GM18909 (cell line): ENCODE measurements at regions not wholly inside any gene's neighbourhood (a gene's known extent, or its start where the extent isn't known, plus 50 kb on each side); places are given as distances from the start of the nearest gene placed in this dataset.

Source experiments
- ATAC-seq: cut with Tn5 transposase; IDR thresholded peaks from one replicate; pipeline ENCODE4 v1.9.1; 2021; ENCODE audit warnings: mild to moderate bottlenecking; ENCODE audit not compliant: unreplicated experiment, poor library complexity

DNA sequence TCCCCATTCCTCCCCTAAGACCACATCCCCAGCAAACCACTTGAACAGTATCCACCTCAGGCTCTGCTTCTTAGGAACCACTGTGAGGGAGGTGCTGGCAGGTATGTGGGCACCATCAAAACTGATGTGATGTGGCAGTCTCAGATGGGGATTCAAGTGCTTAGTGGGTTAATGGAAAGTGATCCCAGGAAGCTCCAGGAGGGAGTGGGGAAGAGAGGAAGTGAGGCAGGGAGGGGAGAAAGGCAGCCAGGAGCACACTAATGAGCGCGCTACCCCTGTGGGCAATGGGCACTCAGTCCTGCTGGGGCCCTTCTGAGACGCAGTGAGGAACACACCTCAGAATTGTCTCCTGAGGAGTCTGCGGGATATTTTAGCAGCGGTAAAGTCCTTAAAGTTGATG is 263.1 kb upstream of the MOCS1 start:
- ATAC-seq: no peak

DNA sequence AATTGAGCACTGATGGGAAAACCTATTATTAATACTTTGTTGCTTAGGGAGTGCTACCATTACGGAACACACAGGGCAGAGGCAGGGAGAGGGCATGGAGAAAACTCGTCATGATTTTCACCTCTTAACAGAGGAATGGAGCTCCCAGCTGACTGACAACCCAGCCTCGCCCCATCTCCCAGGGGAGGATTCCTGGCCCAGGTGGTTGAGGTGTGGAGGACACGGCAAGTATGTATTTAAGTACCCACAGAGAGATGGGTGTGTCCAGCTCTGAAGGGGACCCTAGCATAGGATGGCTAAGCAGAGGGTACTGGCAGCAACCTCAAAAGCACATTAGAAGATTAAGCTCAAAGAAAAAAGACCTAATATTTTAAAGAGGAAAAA is 261.9 kb upstream of the MOCS1 start:
- ATAC-seq: no peak

DNA sequence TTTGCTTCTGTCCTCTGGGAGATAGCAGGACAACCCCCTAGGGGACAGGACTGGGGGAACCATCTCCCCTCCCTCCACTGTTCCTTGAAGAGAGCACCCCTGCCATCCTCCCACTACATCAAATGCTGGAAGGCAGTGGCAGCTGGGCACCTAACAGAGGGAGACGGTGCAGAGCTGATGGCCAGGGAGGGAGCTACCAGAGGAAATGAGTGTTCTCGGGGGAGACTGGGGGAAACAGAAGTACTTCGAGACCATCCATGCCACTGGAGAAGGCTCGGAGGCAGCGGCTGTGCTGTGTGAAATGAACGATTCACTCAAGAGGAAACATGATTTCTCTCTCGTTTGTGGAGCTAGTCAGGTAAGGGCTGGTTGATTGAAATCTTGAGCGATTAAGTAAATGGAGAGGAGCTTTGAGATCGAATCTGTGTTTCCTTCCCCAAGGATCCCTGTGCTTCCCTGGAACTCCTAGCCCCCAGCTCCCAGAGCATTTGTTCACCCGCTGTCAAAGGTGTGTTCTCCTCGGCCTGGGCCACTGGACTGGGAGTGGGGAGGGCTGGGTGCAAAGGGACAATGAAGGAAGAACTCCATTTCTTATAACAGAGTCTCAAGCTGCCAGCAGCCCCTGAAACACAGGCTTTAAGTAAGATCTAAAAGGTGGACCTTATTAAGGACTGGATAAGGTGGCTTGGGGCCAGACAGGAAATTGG is 261.3 kb upstream of the MOCS1 start:
- no peak for ATAC-seq

DNA sequence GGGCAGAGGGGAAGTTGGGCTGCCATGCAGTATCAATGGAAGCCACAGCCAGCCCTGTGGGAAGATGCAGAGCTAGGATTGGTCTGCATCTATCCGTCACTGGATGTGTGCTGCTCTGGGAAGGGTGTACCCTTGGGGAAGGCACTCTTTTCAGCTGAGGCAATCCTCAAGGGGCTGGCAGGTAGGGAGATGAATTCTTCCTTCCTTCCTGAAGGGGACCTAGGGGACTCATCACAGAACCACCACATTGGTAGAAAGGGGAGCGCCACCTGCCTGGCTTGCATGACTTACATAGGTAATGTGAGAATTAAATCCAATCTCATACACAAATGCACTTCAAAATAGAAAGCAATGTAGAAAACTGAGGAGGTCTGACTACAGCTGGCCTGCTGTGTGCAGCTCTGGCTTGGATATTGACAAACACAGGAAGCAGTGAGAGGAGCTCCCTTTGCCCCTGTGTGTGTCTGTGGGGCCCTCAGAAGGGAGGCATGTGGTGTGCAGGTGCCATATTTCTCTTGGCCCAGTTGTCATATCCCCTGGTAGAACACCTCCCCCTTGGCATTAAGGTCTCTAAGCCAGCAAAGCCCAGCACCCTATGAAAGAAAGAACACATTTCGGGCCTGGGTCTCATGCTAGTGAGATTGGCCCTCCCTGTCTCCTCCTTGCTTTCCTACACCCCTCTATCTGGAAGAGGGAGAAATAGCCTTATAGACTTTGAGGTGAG is 260.3 kb upstream of the MOCS1 start:
- ATAC-seq: no peak

DNA sequence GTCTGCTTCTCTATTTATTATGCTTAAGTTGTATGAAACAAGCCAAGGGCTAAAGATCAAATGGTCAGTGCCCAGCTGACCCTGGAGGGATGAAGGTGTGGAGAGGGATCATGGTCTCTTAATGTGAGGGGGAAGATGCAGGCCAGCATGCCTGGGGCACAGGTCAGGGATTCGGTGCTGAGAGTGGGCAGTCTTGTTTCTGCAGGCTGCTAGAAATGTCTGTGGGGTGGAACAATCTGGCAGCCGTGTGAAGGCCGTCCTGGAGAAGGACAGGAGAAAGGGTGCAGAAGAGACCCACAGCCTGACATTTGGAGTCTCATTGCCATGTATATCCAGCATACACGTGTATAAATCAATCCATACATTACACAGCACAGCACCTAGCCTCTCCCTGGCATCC is 258.3 kb upstream of the MOCS1 start:
- ATAC-seq: no peak

DNA sequence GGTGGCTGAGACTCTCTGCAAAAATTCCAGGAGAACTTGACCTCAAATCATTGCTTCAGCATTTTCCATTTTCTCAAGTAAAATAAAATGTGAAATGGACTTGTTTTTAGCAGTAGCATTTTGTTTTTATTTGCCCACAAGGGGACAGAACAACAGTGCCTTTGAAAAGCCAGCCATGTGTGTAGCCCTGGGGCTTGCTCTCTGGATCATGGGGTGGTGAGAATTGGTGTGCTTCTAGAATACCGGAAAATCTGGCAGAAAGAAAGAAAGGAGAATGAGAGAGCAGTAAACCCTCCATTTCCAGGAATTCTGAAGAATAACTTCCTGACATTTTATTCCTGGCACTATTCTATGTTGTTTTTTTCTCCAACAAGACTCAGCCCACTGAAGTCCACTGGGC is 254.7 kb upstream of the MOCS1 start:
- no peak for ATAC-seq

DNA sequence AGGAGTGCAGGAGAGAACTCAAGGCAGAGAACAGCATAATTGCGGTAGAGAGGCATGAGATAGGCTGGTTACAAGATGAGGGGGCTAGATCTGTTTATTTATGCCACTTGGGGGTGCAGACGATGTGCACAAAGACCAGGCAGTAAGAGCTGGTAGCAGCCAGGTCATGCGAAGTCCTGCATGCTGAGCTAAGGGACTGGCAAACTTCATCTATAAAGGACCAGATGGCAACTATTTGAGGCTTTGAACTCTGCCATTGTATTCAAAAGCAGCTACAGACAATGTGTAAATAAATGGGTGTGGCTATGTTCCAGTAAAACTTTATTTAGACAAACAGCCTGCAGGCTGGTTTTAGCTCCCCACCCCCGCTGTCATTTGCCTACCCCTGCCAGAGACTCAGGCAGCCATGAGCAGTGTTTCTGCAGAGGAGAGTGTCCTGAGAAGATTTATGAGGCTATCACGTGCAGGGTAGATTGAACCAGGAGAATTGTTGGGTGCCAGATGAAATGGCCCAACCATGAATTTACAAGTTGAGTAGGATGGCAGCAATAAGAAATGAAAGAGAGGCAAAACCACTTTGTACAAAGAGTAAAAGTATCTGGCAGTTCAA is 253.4 kb upstream of the MOCS1 start:
- ATAC-seq: no peak

DNA sequence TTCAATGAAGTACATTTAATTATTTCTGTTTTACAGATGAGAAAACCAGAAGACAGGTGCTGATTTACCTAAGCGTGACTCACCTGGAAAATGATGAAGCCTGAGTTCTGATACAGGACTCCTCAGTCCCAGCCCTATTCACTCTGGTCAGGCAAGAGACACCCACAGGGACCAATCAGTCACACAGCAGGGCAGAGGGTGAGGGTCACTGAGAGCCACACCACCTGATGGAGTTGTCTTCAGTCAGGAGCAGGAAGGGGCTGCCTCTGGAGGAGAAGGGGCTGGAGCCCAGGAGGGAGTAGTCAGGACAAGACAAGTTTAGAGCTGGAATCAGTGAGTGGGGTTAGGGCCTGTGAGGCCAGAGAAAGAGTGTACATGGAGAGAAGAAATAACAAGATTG is 251.2 kb upstream of the MOCS1 start:
- ATAC-seq: no peak

DNA sequence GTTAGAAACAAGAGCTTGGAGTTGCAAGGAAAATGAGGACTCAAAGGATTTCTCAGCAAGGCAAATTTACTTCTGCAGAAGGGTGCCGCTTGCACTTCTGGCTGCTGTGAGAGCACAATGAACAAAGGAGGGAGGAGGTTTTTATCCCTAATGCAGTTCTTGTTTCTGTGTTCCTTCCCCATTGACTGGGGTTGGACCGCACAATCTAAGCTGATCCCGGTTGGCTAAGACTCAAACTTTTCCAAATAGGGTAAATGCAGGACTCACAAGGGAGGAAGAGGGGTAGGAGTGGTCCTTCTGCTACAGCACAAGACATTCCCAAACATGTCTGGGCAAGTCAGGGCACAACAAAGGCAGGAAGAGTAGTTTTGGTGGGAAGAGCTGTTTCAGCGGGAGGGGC is 249.6 kb upstream of the MOCS1 start:
- no peak for ATAC-seq

DNA sequence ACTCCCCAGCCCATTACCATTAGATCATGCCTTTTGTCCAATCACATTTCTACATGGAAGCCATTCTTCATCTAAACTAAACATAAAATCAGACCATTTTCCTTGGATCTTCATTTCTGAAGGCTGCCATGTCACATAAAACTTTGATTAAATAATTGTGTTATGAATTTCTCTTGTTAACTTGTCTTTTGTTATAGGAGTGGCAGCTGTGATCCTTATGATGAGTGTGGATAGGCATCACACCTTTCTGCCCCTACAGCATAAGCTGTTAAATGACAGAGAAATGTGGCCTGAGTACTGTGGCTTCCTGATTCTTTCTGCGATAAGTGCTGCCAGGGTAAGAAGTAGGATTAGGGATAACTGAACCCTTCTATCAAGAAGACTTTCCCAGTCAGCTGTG is 247.1 kb upstream of the MOCS1 start:
- no peak for ATAC-seq

DNA sequence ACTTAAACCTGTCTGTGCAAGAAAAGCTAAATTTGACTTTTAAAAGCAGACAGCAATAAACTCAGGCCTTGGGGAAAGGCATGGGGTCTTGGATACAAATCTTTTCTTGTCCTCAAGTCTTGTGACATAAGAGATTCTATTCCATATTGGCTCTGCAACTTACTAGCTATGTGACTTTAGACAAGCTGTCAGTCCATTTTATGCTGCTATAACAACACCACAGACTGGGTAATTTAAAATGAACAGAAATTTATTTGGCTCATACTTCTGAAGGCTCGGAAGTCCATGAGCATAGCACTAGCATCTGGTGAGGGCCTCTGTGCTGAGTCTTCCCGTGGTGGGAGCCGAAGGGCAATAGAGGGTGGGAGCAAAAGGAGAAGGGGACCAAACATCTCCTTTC is 246.0 kb upstream of the MOCS1 start:
- no peak for ATAC-seq

DNA sequence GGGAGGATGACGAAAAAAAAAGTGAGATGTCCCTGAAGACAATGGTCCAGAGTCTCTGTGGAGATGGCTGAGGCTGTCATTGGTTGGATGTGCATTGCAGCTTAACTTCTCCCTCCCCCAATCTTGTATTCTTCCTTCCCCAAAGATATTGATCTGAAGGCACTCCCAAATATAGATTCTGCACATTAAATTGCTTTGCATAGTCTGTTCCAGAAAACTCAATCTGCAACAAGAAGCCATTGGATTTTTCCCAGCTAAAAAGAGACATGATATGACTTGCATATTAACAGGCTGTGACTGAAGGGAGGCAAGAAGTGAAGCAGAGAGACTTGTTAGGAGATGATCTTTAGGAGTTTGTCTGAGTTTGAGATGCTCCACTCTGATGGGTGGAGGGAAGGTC is 245.2 kb upstream of the MOCS1 start:
- no peak for ATAC-seq

DNA sequence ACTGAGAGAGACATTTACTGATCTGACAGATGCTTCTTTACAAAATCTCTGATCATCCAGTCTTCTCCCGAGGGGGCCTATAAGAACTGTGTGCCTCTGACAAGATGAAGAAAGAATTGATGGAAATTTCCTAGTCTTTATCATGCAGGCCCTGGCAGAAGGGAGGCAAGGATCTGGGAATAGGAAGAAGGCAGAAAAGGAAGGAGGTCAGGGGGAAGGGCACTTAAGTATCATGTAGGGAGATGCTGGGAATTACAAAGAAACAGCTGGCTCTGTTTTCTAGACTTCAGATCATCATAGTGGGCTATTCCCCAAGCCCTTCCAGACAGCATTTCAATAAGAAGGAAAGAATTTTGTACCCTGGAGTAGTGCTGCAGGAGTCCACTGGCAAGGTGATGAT is 243.3 kb upstream of the MOCS1 start:
- ATAC-seq: no peak

DNA sequence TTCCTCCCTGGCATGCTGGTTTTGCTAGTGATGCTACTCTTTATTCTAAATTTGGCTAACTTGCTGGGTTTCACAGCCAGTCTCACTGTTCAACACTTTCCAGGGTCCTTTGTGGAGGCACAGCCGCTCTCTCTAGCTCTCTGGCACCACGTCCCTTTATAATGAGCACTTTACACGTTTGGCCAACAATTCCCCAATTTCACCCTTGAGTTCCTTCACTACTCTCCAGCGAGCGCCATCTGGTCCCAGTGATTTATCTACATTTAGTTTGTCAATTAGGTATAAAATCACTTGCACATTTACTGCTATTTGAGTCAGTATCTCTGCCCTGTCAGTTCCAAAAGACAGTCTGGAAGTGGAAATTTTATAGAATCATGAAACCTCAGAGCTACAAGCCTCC is 241.9 kb upstream of the MOCS1 start:
- ATAC-seq: no peak

DNA sequence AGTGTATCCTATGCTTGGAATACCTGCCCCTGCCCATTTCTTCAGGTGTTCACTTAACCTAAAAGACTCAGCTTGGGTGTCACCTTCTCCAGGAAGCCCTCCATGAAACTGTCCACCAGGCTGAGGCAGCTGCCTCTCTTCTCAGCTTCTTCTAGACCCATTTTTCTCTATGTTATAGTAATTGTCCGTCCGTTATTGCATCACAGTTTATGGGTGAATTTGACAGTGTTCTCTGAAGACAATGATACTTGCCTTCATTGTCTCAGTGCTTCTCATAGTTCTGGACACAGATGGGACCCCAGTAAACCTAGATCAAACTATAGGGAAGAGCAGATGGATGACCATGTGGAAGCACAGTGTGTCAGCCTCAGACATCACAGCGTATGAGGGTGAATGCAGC is 238.0 kb upstream of the MOCS1 start:
- ATAC-seq: no peak

DNA sequence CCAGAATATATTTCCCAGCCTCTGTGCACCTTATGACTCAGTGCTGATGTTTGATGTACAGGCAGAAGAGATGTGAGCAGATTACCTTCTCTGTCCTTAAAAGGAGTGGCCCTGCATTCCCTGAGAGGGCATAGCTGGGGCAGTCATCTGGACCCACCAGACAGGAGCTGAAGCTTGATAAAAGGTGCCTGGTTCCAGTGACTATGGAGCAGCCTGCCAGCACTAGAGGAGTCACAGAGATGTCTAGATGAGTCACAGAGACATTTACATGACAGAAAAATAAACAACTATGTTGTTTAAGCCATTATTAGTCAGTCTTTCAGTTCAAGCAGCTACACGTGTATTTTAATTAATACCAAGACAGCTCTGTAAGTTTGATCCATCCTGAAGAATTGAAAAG is 237.1 kb upstream of the MOCS1 start:
- ATAC-seq: no peak

DNA sequence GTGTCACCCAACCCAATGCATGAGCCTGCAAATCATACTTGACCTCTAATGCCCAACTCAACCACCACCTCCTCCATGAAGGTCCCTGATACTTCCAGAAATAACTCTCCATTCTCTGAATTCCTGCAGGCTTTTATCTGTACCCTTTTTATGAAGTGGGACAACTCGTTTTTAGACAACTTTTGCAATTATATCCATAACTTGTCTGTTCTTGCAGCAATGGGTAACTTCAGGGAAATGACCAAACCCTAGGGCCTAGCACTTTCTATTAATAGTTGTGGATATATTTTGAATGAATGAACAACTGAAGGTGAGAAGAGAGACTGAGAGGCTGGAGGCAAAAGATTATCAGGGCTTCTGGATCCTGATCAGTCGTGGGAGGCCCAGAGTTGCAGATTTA is 236.6 kb upstream of the MOCS1 start:
- ATAC-seq: no peak

DNA sequence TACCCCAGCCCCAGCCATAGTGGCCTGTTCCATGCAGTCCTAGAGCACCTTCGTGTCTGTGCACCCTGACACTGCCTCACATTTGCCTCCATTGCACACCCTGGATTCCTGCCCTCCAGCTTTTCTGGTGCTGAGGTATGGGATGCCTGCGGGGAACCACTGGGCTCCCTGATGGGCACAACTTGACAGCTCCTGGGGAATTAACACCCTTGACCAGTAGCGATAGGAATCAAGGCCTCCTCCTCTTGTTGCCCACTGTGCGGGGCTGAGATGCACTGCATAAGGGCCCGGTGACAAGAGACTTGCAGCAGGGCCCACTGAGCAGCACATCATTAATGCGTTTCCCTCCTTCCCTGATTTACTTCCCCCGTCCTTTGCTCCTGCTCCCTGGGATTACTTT is 235.6 kb upstream of the MOCS1 start:
- ATAC-seq: no peak

DNA sequence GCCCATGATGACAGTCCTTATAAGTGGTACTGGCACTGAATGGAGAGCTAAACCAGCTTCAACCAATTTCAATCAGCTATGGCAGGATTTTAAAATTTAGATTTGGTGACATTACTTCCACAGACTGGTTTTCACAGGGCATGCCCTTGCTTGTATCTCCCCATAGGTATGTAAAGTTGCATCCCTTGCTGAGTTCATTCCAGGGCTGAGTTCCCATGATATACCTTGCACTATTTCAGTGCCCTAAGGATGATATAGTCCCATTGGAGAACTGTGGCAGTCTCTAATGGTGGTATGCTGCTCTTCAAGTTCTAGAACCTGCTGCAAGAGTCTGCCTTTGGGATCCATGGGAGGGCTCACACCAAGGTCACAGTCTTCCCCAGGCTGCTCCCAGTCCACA is 232.7 kb upstream of the MOCS1 start:
- no peak for ATAC-seq

DNA sequence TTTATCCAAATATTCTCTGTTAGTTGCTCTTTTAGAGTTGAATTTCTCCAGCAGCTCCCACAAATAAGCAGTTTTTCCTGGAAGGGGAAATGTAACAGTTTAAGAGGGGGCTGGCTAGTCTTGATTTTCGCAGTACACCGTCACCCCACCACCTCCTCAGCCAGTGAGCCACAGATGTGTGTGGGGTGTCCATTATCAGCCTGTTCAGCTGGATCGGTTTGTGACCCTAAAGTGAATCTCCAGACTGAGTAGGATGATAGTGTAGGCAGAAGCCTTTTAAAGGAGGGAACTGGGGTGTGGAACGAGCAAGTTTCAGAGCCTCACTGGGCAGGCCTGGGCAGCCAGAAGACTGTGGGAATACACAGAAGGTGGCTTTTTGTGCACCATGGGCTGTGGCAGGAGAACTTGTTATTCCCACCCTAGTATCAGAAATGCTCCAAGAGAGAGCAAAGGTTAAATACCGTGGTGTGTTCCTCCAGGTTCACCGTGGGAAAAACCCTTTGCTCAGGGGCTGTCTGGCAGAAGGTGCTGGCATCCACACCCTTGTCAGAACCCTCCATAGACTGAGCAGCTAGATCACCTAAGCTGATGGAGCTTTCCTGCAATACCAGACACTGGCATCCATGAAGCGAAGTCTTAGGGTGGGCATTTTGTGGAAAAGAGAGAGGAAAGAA is 230.9 kb upstream of the MOCS1 start:
- ATAC-seq: no peak

DNA sequence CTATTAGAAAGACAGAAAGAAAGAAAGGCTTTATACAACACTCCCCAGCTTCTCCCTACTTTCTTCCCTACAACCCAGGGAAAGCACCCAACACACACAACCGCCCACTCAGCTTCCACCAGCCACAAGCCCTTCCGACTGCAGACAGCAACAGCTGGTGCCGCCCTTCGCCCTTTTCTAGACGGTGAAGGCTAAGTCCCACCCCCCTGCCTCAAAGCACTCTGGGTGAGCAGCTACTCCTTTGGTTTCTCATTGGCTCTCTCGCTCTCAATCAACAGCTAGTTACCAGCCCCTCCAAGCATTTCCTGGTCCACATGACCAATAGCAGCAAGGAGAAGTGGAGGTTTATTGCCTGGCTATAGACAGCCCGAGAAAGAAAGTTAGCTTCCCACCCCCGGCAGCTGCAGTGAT is 230.1 kb upstream of the MOCS1 start:
- no peak for ATAC-seq
